Head of caudate nucleus (tissue), 42 donors: ENCODE measurements at regions not wholly inside any gene's neighbourhood (a gene's known extent, or its start where the extent isn't known, plus 50 kb on each side); places are given as distances from the start of the nearest gene placed in this dataset.
A peak's percentile ranks its signal among the peaks of the same experiment; 100 is the strongest.

Experiments used
- DNase-seq, 42 donors: peaks; one replicate each; pipeline versions ENCODE4 v3.0.0 to v3.0.0-alpha.2; 2020 to 2021; ENCODE audit warnings: mixed read lengths in 7 of 42
- intact Hi-C: fragments of 100-400 bp; cut with DNase I; formaldehyde crosslinking; loops from one replicate; pipeline ENCODE4 v1.15.0; 2022

DNA sequence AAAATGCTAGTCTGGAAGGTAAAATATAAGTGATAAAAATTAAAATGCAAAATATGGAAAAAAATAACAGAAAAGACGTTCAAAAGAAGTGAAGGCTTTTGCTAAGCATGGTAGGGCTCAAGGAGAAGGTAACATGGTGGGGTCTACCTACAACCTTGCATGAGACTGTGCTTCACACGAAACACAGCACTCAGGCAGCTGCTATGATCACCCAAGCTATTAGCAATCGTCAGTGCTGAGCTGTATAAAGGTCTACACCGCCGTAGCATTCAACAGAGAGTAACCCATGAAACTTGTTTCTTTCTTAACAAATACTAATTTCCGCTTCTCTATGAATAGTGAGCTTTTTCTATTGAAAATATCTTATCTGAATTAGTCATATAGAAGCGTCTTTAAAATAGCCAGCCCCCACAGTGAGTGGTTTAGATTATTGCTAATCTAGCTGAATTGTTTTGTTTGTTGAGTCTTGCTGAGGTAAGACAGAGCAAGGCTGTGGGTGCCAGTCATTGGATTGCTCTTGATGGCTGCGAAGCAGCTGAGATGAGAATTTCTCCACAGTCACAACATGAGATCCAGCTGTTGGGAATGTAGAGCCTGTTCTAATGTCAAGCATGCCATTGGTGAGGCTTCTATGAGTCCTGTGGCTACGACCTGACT lies 230.0 kb downstream of the KLF13 start:
- intact Hi-C loops = no loop called here
- no peak for DNase-seq

DNA sequence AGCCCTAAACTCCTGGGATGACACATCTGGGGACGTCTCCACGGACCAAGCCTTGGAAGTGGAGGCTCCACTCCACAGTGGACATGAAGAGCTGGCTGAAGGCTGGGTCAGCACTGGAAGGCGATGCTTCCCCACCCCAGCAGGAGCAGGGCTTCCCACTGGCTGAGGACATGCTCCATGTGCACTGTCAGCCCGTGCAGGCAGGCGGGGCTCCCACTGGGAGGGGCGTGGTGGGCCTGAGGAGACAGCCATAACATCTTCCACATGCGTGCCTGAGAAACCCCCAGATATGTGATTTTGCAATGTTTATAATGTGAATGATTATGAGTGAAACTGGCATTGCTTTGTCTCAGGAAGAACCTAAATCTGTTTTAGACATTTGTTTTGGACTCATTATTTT lies 231.3 kb downstream of the KLF13 start:
- intact Hi-C loops = no loop called here
- no peak for DNase-seq

DNA sequence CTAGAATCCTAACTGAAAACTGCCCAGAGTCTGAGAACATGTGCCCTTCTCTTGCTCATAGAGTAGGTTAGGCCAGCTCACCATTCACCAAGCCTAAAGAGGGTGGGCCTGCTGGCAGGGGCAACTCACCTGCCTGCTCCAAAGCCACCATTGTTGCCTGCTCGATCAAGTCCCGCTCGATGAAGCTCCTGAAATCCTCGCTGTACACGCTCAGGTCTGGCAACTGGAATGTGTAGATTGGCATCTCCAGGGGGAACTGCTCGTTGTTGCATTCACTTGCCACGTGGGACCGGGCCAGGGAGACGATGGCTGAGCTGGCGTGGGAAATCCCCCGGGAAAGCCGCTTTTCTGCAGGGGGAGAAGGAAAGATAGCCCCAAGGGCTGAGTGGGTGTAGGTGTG lies 232.2 kb downstream of the KLF13 start:
- no peak for DNase-seq
- intact Hi-C loops = no loop called here

GRCh38 chr15:31559786-31560185 lies 233.2 kb downstream of the KLF13 start:
- intact Hi-C loops = no loop called here
- DNase-seq = no peak

DNA sequence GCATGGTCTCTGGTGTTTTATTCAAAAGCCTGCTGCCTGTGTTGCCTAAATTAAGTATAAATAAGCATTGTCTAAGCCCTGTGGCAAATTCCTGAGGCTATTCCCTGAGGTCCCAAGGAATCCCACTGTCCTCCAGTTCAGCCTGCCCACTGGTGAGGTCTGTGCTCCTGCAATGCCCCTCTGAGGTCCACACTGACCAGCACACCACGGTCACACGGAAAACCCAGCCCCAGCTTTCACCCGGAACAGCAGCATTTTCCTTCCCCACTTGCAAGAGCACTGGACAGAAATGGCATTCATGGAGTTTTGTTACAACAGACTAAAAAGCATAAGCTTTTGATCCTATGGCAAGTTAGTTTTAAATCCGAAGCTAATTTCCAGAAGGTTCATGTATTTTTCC lies 234.0 kb downstream of the KLF13 start:
- intact Hi-C loops = no loop called here

GRCh38 chr15:31561156-31561555 lies 234.5 kb downstream of the KLF13 start:
- intact Hi-C loops = no loop called here
- no peak for DNase-seq

More for the DNA sequence above, 234.0 kb downstream of the KLF13 start:
- no peak for DNase-seq

DNA sequence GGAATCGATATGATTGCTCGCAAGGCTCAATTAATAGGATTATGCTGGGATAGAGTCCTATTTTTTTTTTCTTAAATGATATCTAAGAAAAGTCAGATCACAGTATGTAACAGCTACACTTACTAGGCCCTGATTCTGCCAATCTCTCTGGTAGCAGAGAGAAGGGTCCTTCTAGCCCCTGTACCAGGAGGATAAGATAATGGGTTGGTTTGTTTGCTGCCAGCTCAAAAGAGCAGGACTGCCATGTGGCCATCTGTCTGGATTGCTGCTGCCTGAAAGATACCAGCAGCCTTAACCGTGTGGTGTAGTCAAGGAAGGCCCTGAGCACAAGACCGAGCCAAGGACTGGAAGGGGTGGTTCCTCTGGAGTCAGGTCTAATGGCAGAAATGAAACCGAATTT lies 236.4 kb downstream of the KLF13 start:
- intact Hi-C loops = no loop called here
- no peak for DNase-seq

- no peak for DNase-seq
- intact Hi-C loops = no loop called here
These were observed 236.8 kb downstream of the KLF13 start for GRCh38 chr15:31563421-31563820.

GRCh38 chr15:31567861-31568260 lies 241.2 kb downstream of the KLF13 start:
- intact Hi-C loops = no loop called here
- no peak for DNase-seq

- intact Hi-C loops = no loop called here
- DNase-seq = no peak
These were observed 243.2 kb downstream of the KLF13 start for GRCh38 chr15:31569836-31570235.

DNA sequence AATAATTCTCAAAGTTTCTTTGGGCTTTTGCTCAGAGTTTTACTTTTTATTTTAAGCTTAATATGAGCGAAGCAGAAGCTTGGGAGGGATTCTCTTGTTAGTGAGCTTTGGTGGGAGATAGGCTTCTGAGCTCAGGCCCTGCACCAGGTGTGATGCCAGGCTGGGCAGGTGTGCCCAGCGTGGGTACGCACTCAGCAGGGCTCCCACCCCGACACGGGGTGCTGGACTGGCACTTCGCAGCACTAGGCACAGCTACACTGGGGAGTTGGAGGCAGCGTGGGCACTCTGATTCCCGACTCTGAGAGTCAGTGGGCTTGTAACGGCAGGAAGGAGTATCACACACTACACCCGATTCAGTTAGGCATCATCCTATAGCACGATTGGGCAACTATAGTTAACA lies 244.0 kb downstream of the KLF13 start:
- DNase-seq = no peak
- intact Hi-C loops = no loop called here

GRCh38 chr15:31571676-31572075 lies 245.0 kb downstream of the KLF13 start:
- DNase-seq = no peak
- intact Hi-C loops = no loop called here

GRCh38 chr15:31573759-31574158 lies 247.1 kb downstream of the KLF13 start:
- intact Hi-C loops = no loop called here

DNA sequence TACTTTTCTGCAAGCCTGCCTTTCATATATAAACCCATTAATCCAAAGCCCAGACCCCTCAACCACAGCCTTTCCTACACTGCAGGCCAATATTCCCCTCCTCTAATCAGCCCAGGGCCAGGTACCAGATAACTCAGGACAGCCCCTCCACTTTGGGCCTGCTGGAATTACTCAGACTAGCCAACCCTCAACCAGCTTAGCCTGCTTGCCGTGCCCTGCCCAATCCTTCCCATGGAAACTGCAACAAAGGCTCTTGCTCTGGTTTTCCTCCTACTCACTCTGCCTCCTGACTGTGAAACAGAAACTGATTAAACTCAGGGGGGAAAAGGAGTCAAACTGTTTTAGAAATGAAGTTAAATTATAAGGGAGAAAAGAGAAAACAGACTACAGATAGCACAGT lies 248.1 kb downstream of the KLF13 start:
- intact Hi-C loops = no loop called here

More at GRCh38 chr15:31573759-31574158, 247.1 kb downstream of the KLF13 start:
- DNase-seq = no peak

DNA sequence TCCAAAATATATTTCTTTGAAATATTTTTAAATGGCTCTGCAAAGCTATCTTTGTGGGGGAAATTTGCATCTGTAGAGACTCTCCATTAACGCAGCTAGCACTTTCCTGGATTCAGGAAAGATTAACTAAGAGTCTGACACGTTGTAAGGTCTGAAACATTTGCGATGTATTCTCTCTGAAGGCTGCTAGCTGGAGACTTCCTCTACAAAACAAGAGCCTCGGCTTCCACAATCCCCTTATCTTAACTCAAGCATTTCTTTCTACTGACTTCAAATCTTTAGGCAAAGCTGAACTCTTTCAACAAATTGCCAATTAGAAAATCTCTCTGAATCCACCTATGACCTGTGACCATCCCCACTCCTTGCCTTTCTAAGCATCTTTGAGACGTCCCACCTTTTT lies 250.5 kb downstream of the KLF13 start:
- intact Hi-C loops = no loop called here
- no peak for DNase-seq

More for the DNA sequence above, 248.1 kb downstream of the KLF13 start:
- peak in 22 of 42 donors; percentile 14 to 74 (median 43) for DNase-seq

- no peak for DNase-seq
These were observed 252.6 kb downstream of the KLF13 start for GRCh38 chr15:31579282-31579681.

DNA sequence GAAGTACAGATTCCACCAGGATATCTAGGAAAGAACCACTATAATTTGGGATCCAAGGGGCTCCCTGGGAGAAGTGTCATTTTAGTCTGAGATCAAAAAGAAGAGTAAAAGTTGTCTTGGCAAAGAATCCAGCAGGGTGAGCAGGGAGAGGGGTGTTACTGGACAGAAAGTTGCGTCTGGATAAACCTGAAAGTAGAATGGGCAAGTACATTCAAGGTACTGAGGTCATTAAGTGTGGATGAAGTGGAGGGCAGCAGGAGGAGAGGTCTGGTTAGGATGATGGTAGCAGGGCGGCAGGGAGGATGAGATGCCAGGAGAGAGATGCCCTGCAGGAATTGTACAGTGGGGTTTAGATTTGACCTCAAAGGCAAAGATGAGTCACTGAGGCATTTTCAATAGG lies 253.3 kb downstream of the KLF13 start:
- DNase-seq = no peak
- intact Hi-C loops = no loop called here

More at GRCh38 chr15:31579282-31579681, 252.6 kb downstream of the KLF13 start:
- intact Hi-C loops = no loop called here

DNA sequence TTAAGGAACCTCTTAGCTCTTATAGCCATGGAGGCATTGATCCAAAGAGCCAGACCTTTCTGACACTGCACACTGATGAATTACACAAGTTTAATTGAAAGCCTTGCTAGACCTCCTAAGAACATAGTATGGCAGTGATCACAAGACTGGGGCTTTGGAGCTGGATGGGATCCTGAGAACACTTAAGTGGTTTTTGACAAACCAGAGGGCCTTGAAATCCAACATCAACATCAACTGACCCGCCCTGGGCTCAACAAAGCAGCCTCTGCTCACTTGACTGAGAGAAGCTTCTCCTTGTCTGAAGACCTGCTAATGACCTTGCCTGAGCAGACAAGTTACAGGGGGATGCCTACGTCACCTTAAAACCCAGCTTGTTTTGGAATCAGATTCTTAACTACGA lies 257.6 kb downstream of the KLF13 start:
- DNase-seq = no peak
- intact Hi-C loops = no loop called here

GRCh38 chr15:31585240-31585639 lies 258.6 kb downstream of the KLF13 start:
- no peak for DNase-seq
- intact Hi-C loops = no loop called here

- no peak for DNase-seq
- intact Hi-C loops = no loop called here
These were observed 260.2 kb downstream of the KLF13 start for GRCh38 chr15:31586841-31587240.

- no peak for DNase-seq
- intact Hi-C loops = no loop called here
These were observed 260.9 kb downstream of the KLF13 start for GRCh38 chr15:31587583-31587982.

- intact Hi-C loops = no loop called here
- DNase-seq = no peak
These were observed 264.0 kb downstream of the KLF13 start for GRCh38 chr15:31590609-31591008.
